Astrocyte (in vitro differentiated cells and primary cell): ENCODE measurements at regions not wholly inside any gene's neighbourhood (a gene's known extent, or its start where the extent isn't known, plus 50 kb on each side); places are given as distances from the start of the nearest gene placed in this dataset.
A peak's percentile ranks its signal among the peaks of the same experiment; 100 is the strongest.

Experiments
- DNase-seq: peaks from one replicate; pipeline ENCODE4 v3.0.0-alpha.2; 2010; ENCODE audit warnings: low read depth
- FAIRE-seq: peaks from 2 replicates; lab custom pipeline; 2011; peaks lifted over from hg19 to GRCh38; lab: Jason Lieb, UNC
- H2AFZ ChIP-seq: 2 replicates; pipeline ENCODE4 v1.6.0; 2012; ENCODE audit warnings: low read depth, low read length, inconsistent platforms
- H3K27ac ChIP-seq: 2 replicates; pipeline ENCODE4 v1.5.1; 2011; ENCODE audit warnings: low read depth, low read length, inconsistent platforms
- H3K27me3 ChIP-seq: 2 replicates; pipeline ENCODE4 v1.6.0; 2011; ENCODE audit warnings: low read length, inconsistent platforms; ENCODE audit not compliant: insufficient read depth
- H3K36me3 ChIP-seq: 2 replicates; pipeline ENCODE4 v1.5.1; 2011; ENCODE audit warnings: low read length, inconsistent platforms; ENCODE audit not compliant: insufficient read depth
- H3K4me1 ChIP-seq: 2 replicates; pipeline ENCODE4 v1.5.1; 2011; ENCODE audit warnings: low read length, inconsistent platforms; ENCODE audit not compliant: insufficient read depth
- H3K4me2 ChIP-seq: 2 replicates; pipeline ENCODE4 v1.6.0; 2012; ENCODE audit warnings: low read length, inconsistent platforms
- H3K4me3 ChIP-seq: 2 replicates; pipeline ENCODE4 v1.5.1; 2011; ENCODE audit warnings: low read depth, mild to moderate bottlenecking, low read length, inconsistent platforms; ENCODE audit not compliant: insufficient read depth
- H3K79me2 ChIP-seq: 2 replicates; pipeline ENCODE4 v1.6.0; 2012; ENCODE audit warnings: mild to moderate bottlenecking, low read length, inconsistent platforms; ENCODE audit not compliant: insufficient read depth
- H3K9ac ChIP-seq: 2 replicates; pipeline ENCODE4 v1.6.0; 2012; ENCODE audit warnings: mild to moderate bottlenecking, low read length, inconsistent platforms
- H3K9me3 ChIP-seq: 2 replicates; pipeline ENCODE4 v1.5.1; 2012; ENCODE audit warnings: low read depth, mild to moderate bottlenecking, low read length, inconsistent platforms; ENCODE audit not compliant: insufficient read depth
- H4K20me1 ChIP-seq: 2 replicates; pipeline ENCODE4 v1.6.0; 2012; ENCODE audit warnings: low read length, inconsistent platforms; ENCODE audit not compliant: insufficient read depth
- H3K27ac Mint-ChIP-seq: one replicate; pipeline ENCODE4 v1.8.0; 2021; ENCODE audit warnings: mild to moderate bottlenecking, mixed read lengths; ENCODE audit not compliant: unreplicated experiment
- H3K27me3 Mint-ChIP-seq: one replicate; pipeline ENCODE4 v1.8.0; 2021; ENCODE audit warnings: low read depth, mixed read lengths; ENCODE audit not compliant: unreplicated experiment
- H3K36me3 Mint-ChIP-seq: one replicate; pipeline ENCODE4 v1.8.0; 2021; ENCODE audit warnings: low read depth, mixed read lengths; ENCODE audit not compliant: unreplicated experiment
- H3K4me1 Mint-ChIP-seq: one replicate; pipeline ENCODE4 v1.8.0; 2021; ENCODE audit warnings: low read depth, mixed read lengths; ENCODE audit not compliant: unreplicated experiment
- H3K4me3 Mint-ChIP-seq: one replicate; pipeline ENCODE4 v1.8.0; 2021; ENCODE audit warnings: mild to moderate bottlenecking, moderate library complexity, mixed read lengths; ENCODE audit not compliant: unreplicated experiment
- H3K9me3 Mint-ChIP-seq: one replicate; pipeline ENCODE4 v1.8.0; 2021; ENCODE audit warnings: mild to moderate bottlenecking, mixed read lengths; ENCODE audit not compliant: unreplicated experiment
- EZH2 ChIP-seq: IDR thresholded peaks from 2 replicates; pipeline ENCODE4 v1.6.1; 2012; ENCODE audit warnings: mild to moderate bottlenecking, low read length, inconsistent platforms; ENCODE audit not compliant: insufficient read depth
- TF ChIP-seq, protein P1 (sequence below): IDR thresholded peaks from 2 replicates; pipeline ENCODE4 v1.5.1; 2011; ENCODE audit warnings: low read depth, mild to moderate bottlenecking, inconsistent platforms, low read length, moderate library complexity; ENCODE audit not compliant: insufficient read depth

DNA sequence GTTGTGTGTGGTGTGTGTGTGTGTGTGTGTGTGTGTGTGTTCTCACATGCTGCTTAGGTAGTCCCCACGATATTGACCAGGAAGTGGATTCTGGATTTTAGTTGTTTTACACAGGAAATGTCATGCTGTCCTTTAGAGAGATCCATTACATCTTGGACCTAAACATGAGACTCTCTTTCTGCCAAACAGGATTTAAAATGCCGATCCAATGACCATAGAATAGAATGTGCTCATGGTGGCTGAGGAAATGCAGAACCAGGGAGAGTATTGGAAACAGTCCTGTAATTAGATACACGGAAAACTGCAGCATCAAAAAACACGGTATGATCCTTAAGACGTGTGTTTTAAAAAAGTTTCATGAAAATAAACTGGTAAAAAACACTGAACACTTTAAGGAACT is 347.8 kb upstream of the FRG1 start:
- H3K4me2 ChIP-seq, result no peak overlapping the region
- no peaks in the 10 kb centered on the region for H3K36me3 ChIP-seq
- H3K9me3 Mint-ChIP-seq, result peaks cover 2% of the 10 kb centered on the region
- FAIRE-seq (no peak), DNase-seq (no peak)
- no peak overlapping the region for H3K27ac Mint-ChIP-seq
- H3K79me2 ChIP-seq, result no peaks in the 10 kb centered on the region
- no peak overlapping the region for H3K9ac ChIP-seq
- no peaks in the 10 kb centered on the region for H4K20me1 ChIP-seq
- H3K27me3 Mint-ChIP-seq, result no peaks in the 10 kb centered on the region
- H3K9me3 ChIP-seq, result no peaks in the 10 kb centered on the region
- H3K27ac ChIP-seq, result no peak overlapping the region
- H3K27me3 ChIP-seq, result no peaks in the 10 kb centered on the region
- no peak overlapping the region for H3K4me3 Mint-ChIP-seq
- TF ChIP-seq, protein P1, sequence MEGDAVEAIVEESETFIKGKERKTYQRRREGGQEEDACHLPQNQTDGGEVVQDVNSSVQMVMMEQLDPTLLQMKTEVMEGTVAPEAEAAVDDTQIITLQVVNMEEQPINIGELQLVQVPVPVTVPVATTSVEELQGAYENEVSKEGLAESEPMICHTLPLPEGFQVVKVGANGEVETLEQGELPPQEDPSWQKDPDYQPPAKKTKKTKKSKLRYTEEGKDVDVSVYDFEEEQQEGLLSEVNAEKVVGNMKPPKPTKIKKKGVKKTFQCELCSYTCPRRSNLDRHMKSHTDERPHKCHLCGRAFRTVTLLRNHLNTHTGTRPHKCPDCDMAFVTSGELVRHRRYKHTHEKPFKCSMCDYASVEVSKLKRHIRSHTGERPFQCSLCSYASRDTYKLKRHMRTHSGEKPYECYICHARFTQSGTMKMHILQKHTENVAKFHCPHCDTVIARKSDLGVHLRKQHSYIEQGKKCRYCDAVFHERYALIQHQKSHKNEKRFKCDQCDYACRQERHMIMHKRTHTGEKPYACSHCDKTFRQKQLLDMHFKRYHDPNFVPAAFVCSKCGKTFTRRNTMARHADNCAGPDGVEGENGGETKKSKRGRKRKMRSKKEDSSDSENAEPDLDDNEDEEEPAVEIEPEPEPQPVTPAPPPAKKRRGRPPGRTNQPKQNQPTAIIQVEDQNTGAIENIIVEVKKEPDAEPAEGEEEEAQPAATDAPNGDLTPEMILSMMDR, result no peak
- no peaks in the 10 kb centered on the region for H3K4me1 ChIP-seq
- H3K4me3 ChIP-seq, result no peak overlapping the region
- no peaks in the 10 kb centered on the region for H3K4me1 Mint-ChIP-seq
- H2AFZ ChIP-seq, result no peak overlapping the region
- no peaks in the 10 kb centered on the region for H3K36me3 Mint-ChIP-seq

DNA sequence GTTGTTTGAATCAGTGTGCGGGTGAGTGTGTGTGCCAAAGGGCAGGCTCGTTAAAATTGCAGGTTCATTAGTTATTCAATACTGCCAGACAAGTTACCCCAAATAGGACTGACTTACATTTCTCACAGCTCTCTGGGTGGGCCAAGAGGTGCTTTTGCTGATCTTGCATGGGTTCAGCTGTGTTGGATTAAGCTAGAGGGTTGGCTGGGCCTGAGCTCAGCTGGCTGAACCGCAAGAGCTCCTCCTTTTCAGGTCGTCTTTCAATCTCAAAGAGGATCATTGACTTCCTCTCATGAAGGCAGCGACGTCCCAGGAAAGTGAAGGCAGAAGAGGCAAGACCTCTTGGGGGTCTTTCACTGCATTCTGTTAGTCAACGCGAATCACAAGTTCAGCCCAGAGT is 343.3 kb upstream of the FRG1 start:
- Histone ChIP-seq H3K9me3 (peaks cover 4% of the 10 kb centered on the region), H3K79me2 (no peaks in the 10 kb centered on the region), H3K27ac (no peak overlapping the region), H3K9ac (no peak overlapping the region), H3K27me3 (no peaks in the 10 kb centered on the region), H3K4me3 (no peak overlapping the region), H3K36me3 (no peaks in the 10 kb centered on the region), H4K20me1 (no peaks in the 10 kb centered on the region), H3K4me1 (no peaks in the 10 kb centered on the region), H2AFZ (no peak overlapping the region), H3K4me2 (no peak overlapping the region)
- TF ChIP-seq EZH2, result no peak
- TF ChIP-seq, protein P1, result no peak
- H3K4me3 Mint-ChIP-seq, result no peak overlapping the region
- peaks cover 5% of the 10 kb centered on the region for H3K4me1 Mint-ChIP-seq
- no peak overlapping the region for H3K27ac Mint-ChIP-seq
- H3K36me3 Mint-ChIP-seq, result no peaks in the 10 kb centered on the region
- peaks cover 5% of the 10 kb centered on the region for H3K9me3 Mint-ChIP-seq
- no peak for DNase-seq
- H3K27me3 Mint-ChIP-seq, result no peaks in the 10 kb centered on the region
- no peak for FAIRE-seq

DNA sequence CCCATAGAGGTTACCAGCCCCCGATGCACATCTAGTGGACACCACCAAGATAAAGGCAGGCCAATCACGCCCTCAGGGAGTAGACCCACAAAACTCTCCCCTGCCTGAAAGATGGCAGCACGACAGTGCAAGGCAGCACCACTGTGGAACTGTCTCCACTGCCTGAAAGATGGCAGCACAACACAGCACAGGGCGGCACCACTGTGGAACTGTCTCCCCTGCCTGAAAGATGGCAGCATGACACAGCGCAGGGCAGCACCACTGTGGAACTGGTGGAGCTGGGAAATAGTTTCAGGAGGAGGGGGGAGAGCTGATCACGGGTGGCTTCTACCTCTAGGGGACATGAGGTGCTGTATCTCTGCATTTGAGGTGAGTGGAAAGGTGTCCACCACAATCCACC is 340.4 kb upstream of the FRG1 start:
- Mint-ChIP-seq H3K4me1 (peaks cover 5% of the 10 kb centered on the region), H3K27me3 (no peaks in the 10 kb centered on the region), H3K9me3 (peaks cover 3% of the 10 kb centered on the region), H3K36me3 (no peaks in the 10 kb centered on the region), H3K27ac (peak overlapping the region; percentile 75), H3K4me3 (no peak overlapping the region)
- FAIRE-seq, result no peak
- Histone ChIP-seq H3K36me3 (no peaks in the 10 kb centered on the region), H3K27me3 (no peaks in the 10 kb centered on the region), H3K9ac (no peak overlapping the region), H3K4me3 (no peak overlapping the region), H3K4me2 (no peak overlapping the region), H3K9me3 (peaks cover 4% of the 10 kb centered on the region), H2AFZ (no peak overlapping the region), H3K4me1 (no peaks in the 10 kb centered on the region), H4K20me1 (no peaks in the 10 kb centered on the region), H3K79me2 (no peaks in the 10 kb centered on the region), H3K27ac (no peak overlapping the region)
- TF ChIP-seq, protein P1, result no peak
- TF ChIP-seq EZH2, result no peak
- DNase-seq, result no peak
